ENCODE measurements at regions not wholly inside any gene's neighbourhood (a gene's known extent, or its start where the extent isn't known, plus 50 kb on each side); places are given as distances from the start of the nearest gene placed in this dataset.

- Histone ChIP-seq H3K9ac (replicated peaks in 1 of 4; ENCODE audit: extremely low read depth in 1 of 4, low read depth in 3 of 4, low read length in 3 of 4) (no peak overlapping the region), H2AK5ac (ENCODE audit: low read depth, low read length) (no peak overlapping the region), H3K36me3 (ENCODE audit: control insufficient read depth in 2 of 4, insufficient read depth in 4 of 4, low read length in 3 of 4) (no peaks in the 10 kb centered on the region; a peak in 1 of 8 replicates), H3K9me3 (ENCODE audit: insufficient read depth in 2 of 2, low read depth in 1 of 2, low read length in 1 of 2) (peaks cover 9 to 12% of the 10 kb centered on the region in 2 experiments; a peak in 3 of 4 replicates), H3K4me1 (replicated peaks in 1 of 4; ENCODE audit: control insufficient read depth in 3 of 4, insufficient read depth in 4 of 4, low read length in 3 of 4) (no peaks in the 10 kb centered on the region), H3K56ac (replicated peaks; ENCODE audit: insufficient read length, low read depth, low read length) (no peak overlapping the region), H2BK15ac (ENCODE audit: low read length) (no peak overlapping the region), H3K79me1 (ENCODE audit: low read depth, low read length) (no peaks in the 10 kb centered on the region), H3K4me3 (ENCODE audit: extremely low read depth in 1 of 4, insufficient read depth in 2 of 4, low read depth in 3 of 4, low read length in 4 of 4) (no peak overlapping the region), H2AFZ (ENCODE audit: low read length) (no peak overlapping the region), H4K5ac (ENCODE audit: insufficient read length, low read depth, low read length) (no peak overlapping the region), H4K91ac (replicated peaks; ENCODE audit: insufficient read length, low read length) (no peak overlapping the region), H3K23me2 (ENCODE audit: low read depth, low read length) (no peaks in the 10 kb centered on the region), H3K27ac (ENCODE audit: low read depth, low read length) (no peak overlapping the region), H2BK12ac (ENCODE audit: low read depth, low read length) (no peak overlapping the region), H3K79me2 (ENCODE audit: control insufficient read depth in 1 of 2, insufficient read depth in 2 of 2, low read length in 2 of 2) (no peaks in the 10 kb centered on the region), H4K20me1 (replicated peaks in 1 of 2; ENCODE audit: control insufficient read depth in 1 of 2, insufficient read depth in 2 of 2, low read length in 2 of 2) (no peaks in the 10 kb centered on the region), H4K8ac (ENCODE audit: extremely low read depth, insufficient read depth, low read length) (no peak overlapping the region), H3K4ac (replicated peaks; ENCODE audit: insufficient read length, low read depth, low read length) (no peak overlapping the region), H3K14ac (ENCODE audit: insufficient read length) (no peak overlapping the region), H3K27me3 (replicated peaks in 1 of 4; ENCODE audit: control insufficient read depth in 3 of 4, extremely low read depth in 1 of 4, insufficient read depth in 3 of 4, low read length in 3 of 4) (no peaks in the 10 kb centered on the region), H3K23ac (ENCODE audit: insufficient read length) (no peak overlapping the region), H2BK20ac (ENCODE audit: low read length) (no peak overlapping the region), H2BK120ac (replicated peaks; ENCODE audit: low read depth, low read length) (no peak overlapping the region), H3K18ac (ENCODE audit: extremely low read depth, low read length) (no peak overlapping the region), H3K4me2 (ENCODE audit: insufficient read depth in 1 of 2, low read depth in 2 of 2, low read length in 2 of 2) (no peak overlapping the region), H2BK5ac (ENCODE audit: low read depth, low read length) (no peak overlapping the region)
- FAIRE-seq = no peak
- WGBS, 2 experiments (ENCODE audit: extremely low coverage in 1 of 2, insufficient coverage in 1 of 2, insufficient read length in 1 of 2, insufficient replicate concordance in 2 of 2, low coverage in 1 of 2, low lambda C conversion rate in 2 of 2, missing lambda C conversion rate in 1 of 2) = 52% methylated on average over 3 of the region's 3 CpGs; no CpG with 5 or more reads in 1 of the 2 experiments
- no peak for DNase-seq (ENCODE audit: low read depth in 1 of 2, low spot score in 2 of 2)
- ChIA-PET CTCF (ENCODE audit: partially characterized antibody) (interaction anchor here (1.1 kb wide), 1 partner anchor 244 kb away, joined by 3 read pairs; no protein-coding TSS in a partner anchor), POLR2A (ENCODE audit: partially characterized antibody) (no interaction called here)
- TF ChIP-seq CEBPB (IDR thresholded peaks at IDR 0.05; ENCODE audit: low read depth, low read length) = no peak
- no peak for TF ChIP-seq GABPA (IDR thresholded peaks at IDR 0.05; ENCODE audit: borderline replicate concordance, insufficient read depth, low read length)
- TF ChIP-seq KDM5A (IDR thresholded peaks at IDR 0.05; ENCODE audit: low read length) = no peak
- TF ChIP-seq TAF1 (IDR thresholded peaks at IDR 0.05; ENCODE audit: low read depth, low read length) = no peak
- TF ChIP-seq BCL11A (IDR thresholded peaks at IDR 0.05; ENCODE audit: low read depth in 2 of 2, low read length in 2 of 2) = no peak
- TF ChIP-seq FOSL1 (IDR thresholded peaks at IDR 0.05; ENCODE audit: insufficient read depth, low read depth, low read length) = no peak
- TF ChIP-seq CTCF (IDR thresholded peaks at IDR 0.05; ENCODE audit: control extremely low read depth in 1 of 3, insufficient read depth in 1 of 3, low read depth in 1 of 3, low read length in 3 of 3) = no peak
- no peak for TF ChIP-seq PHF8 (conservative IDR thresholded peaks at IDR 0.05; ENCODE audit: low read depth, low read length)
- no peak for TF ChIP-seq SP4 (IDR thresholded peaks at IDR 0.05; ENCODE audit: low read length)
- TF ChIP-seq SIN3A (conservative IDR thresholded peaks at IDR 0.05 in 1 of 2, IDR thresholded peaks at IDR 0.05 in 1 of 2; ENCODE audit: low read depth in 1 of 2, low read length in 2 of 2) = no peak
- TF ChIP-seq SAP30 (IDR thresholded peaks at IDR 0.05; ENCODE audit: insufficient read depth, insufficient replicate concordance, low read length) = no peak
Observed at GRCh38 chr20:12409501-12409900, 491.8 kb downstream of the BTBD3 start.

Data from H1 (cell line).